DMS53 treated with DMSO at 0.1 percent for 48 hours (cell line): ENCODE measurements at regions not wholly inside any gene's neighbourhood (a gene's known extent, or its start where the extent isn't known, plus 50 kb on each side); places are given as distances from the start of the nearest gene placed in this dataset.
"Not testable (repeated sequence)": the region's sequence is repeated elsewhere in the genome, so short reads cannot be mapped to it uniquely, and the experiment has no call there.

Experiments used
- DNase-seq: peaks from one replicate; lab custom pipeline; 2025; ENCODE audit not compliant: unreplicated experiment; lab: John Stamatoyannopoulos, UW

DNA sequence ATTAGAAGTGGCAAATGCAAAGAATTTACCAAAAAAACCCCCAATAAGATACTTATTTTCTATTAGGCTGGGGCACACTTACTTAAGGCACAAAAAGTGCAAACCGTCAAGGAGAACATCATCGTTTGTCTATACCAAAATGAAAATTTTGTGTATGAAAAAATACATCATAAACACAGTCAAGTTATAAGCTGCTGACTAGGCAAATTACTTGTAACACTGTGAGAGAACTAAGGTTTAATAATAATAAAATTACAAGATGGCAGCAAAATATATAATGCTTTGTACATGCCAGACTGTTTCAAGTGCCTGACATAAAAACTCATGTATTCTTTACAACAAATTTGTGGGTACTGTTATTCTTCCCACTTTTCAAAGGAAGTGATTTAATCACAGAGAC lies 297.2 kb upstream of the CRBN start:
- DNase-seq: no peak

DNA sequence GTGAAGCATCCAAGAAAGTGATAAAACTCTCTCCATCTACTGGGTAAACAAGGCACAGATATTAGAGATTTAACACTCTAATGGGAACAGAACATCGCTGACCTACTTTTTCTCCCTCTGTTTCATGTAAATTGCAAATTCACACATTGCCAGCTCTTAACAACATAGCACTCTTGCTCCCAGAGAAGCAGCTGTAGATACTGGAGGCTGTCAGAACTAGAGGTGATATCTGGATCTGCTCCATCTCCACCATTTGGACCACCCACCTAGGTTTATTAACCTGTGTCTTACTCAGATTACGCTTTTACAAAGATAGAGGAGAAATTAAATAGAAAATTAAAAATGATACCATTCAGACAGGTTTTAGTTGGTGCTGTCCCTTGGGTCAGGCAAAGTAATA lies 289.1 kb upstream of the CRBN start:
- DNase-seq: no peak

DNA sequence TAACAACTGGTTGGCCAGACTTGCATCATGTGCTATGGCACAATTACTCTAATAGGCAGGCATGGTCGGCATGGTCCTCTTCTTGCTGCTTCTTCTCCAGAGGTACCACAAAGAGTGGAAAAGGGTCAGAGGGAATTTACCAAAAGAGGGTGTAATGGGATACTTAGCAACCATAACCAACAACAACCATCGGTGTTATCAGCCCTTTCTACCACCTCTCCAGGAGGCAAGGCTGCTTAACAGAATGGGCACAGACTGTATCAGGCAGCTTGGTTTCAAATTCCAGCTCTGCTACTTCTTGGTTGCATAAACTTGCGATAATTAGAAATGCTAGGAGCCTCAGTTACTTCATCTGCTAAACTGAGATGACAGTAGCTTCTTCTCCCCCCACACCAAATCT lies 284.6 kb upstream of the CRBN start:
- no peak for DNase-seq

DNA sequence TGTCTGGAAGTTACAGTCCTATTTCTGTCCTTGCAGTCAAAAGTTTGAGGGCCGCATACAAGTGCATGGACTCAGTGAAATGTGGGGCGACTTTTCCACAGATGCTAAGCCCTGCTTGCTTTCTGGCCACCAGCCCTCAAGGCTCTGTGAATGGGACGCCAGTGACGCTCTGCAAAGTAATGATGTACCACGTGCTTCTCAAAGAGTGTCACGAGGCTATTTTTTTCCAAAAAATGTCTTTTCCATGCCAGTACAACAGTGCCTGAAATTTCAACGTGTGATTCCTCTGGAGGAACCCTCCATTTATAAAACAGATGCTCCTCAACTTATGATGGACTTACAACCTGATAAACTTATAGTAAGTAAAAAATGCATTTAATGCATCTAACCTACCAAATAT lies 281.8 kb upstream of the CRBN start:
- no peak for DNase-seq

DNA sequence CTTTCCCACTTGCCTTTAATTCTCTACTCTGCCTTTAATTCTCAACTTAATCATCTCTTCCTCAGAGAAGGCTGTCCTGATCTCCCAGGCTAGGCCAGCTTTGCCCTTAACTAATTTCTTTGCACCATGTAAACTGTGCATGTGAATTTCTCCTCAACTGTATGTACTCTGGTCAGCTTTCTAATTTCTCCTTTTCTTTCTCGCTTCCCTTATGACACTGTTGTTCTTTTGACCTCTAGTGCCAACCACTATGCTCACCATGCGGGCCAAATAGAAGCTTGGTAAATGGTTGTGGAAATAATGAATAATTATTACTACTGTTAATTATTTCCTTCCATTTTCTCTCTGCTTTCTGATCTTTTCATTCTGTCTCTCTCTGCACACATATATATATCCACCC lies 269.0 kb upstream of the CRBN start:
- no peak for DNase-seq

DNA sequence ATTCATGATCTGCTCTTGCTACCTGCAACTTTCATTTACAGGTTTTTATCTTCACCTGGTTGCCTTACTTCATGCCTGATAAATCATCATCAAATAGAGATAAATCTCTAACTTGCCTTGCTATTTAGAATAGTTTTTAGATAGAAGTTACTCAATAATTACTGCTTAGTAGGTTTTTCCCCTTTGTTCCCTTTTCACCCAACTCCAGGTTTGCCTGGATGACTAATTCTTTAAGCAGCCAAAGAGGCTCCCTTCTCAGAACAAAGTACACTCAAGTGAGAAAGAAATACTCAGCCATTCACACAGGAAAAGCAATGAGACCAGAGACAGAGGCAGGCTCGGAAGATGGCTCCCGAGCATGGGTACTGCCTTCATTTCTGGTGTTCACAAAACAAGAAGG lies 268.1 kb upstream of the CRBN start:
- no peak for DNase-seq

DNA sequence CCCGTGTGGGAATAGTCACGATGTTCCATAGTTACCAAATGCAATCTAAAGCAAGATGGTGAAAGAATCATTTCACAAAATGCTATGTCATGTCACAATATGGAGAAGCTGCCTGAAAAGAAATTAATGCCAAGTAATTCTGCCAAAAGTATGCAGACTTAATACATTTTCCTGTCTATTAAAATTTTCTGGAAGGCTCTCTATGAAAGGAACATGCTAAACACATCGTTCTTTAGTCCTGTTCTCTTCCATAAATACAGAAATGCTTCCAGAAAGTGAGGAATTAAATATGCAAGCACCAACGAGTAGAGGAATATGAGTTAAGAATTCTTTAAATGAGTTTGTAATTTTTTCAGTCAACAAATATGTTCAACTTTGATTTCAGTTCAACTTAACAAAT lies 266.8 kb upstream of the CRBN start:
- no peak for DNase-seq

DNA sequence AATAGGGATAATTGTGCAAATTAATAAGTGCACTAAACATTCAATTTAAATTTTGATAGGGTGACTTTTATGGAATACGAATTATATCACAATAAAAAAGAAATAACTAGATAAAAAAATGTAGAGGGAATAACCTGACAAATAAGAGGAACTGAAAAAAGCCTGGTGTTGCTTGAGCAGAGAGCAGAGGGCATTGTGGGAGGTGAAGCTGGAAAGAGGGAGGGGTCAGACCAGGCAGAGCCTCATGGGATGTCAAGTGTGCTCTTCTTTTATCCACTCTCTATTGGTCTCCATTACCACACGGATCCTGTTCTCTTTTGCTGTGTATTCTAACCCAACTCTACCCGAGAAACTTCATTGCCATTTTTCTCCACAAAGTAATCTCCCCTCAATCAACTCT lies 264.0 kb upstream of the CRBN start:
- DNase-seq: no peak

DNA sequence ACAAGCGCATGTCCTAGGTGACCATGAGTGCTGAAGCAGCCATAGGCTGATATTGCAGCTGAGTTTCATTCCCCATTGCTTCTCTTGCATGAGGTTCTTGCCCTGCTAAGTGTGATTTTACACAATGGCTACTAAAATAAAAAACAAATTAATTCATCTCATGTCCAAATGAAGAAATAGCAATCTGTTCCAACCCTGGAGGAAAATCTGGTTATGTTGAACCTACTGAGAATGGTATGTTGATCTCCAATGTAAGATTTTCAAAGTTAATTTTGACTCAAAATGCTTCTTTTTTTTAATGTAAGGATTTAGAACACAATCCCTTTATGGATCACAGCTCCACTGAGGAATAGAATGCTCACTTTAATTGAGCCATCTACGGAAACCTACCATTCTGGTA lies 254.2 kb upstream of the CRBN start:
- DNase-seq: no peak

DNA sequence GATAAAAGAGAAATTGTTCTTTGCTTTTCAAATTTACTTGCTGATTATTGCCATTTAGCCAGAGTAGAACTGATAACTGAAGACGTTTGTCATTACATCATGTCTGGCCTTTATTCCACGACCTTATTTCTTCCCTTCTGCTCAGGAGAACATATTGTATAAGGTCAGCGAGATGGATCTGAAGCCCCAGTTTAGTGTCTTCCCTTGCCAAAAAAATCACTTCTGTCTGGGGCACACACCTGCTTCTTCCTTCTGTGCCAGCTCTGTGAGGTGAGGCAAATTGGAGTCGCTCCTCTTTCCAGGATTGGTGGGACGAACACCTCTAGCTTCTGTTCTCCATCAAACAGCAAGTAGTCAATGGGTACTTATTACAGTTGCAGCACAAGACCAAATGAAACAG lies 250.3 kb upstream of the CRBN start:
- no peak for DNase-seq

DNA sequence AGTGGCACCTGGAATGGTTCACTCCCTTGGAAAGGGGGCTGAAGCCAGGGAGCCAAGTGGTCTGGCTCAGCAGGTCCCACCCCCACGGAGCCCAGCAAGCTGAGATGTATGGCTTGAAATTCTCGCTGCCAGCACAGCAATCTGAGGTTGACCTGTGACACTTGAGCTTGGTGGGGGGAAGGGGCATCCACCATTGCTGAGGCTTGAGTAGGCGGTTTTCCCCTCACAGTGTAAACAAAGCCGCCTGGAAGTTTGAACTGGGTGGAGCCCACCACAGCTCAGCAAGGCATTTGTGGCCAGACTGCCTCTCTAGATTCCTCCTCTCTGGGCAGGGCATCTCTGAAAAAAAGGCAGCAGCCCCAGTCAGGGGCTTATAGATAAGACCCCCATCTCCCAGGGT lies 228.2 kb upstream of the CRBN start:
- DNase-seq: not testable (repeated sequence)

DNA sequence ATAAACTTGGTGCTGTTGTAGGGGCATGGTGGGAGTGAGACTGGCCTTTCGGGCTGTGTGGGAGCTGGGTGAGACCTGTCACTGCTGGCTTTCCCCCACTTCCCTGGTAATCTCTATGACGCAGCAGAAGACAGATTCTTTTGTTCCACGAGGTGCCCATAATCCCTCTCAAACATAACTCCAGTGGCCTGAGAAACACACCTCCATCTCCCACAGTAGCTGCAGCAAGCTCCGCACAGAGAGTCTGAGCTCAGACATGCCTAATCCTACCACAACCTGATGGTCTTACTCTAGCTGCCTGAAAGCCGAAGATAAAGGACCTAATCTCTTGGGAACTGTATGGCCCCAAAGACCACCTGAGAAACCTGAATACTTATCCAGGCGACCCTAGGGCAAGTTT lies 225.6 kb upstream of the CRBN start:
- no peak for DNase-seq

DNA sequence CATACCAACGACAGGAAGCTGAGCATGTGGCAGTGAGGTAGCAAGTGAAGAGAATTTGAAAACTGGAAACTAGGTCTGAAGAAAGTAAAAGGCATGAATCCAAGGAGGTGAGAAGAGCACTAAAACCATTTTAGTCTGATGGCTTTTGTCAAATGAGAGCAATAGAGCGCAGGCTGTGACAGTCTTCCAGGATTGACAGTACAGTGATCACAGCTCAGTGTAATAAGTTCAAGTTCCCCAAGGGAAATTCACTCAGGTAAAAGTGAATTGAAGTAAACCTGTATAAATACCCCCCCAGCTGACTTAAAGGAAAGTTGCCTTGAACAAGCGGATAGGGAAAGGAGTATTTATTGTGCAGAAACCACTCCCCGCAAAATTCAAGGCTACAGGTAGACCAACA lies 224.2 kb upstream of the CRBN start:
- DNase-seq: no peak

DNA sequence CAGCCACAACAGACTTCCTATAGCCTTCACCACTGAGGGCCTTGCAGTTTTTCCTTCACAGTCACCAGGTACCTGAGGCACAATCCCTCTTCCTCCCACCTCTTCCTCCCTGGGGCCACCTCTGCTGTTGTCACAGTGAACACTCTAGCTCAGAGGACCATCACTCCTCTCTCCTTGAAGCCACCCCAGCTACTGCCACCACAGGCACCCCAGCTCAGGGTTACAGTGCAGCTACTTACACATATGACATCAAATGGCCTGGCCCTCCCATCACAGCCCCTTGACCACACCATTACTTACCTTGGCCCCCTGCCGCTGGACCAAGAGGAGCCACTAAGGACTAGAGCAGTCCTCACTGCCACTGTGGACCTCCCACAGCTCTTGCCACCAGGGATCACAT lies 213.5 kb upstream of the CRBN start:
- DNase-seq: no peak

DNA sequence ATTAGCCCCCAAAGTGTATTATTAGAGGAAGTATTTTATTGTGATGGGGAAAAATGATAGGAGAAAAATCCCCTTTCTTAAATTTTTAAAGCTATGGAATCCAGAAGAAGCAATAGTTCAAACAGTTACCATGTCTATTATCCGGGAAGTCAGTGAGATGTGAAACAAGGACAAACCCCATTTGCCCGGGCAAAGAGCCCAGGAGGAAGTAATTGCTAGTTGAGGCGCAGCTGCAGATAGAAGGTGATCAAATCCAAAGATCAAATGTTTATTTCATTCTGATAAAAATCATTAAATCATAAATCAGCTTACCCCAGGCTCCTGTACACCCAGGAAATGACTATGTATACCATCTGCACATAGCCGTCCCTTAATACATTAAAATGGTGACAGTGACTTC lies 204.0 kb upstream of the CRBN start:
- DNase-seq: no peak

DNA sequence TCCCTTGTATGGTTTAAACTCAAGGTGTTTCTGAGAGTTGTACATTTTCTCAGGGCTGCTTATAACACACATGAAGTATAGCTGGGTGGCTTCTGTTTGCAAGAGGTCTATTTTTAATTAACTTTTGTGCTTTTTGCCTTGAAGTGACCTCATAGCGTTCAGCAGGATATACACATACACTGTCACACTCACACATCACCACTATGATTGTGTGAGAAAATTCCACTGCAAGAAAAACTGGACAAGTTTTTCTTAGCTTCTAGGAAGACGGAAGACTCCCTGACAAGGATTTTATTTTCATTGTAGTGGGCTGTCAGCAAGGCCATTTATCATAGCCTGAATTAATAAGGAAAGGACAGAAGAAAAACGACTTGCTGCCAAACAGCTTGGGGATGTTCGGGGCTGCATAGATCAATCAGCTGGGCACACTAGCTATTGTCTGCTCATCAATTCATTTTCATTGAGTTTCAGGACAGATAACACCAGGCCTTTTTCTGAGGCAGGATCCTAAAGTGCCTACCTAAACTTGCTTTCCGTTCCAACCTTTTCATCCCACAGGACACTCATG lies 192.8 kb upstream of the CRBN start:
- DNase-seq: no peak

DNA sequence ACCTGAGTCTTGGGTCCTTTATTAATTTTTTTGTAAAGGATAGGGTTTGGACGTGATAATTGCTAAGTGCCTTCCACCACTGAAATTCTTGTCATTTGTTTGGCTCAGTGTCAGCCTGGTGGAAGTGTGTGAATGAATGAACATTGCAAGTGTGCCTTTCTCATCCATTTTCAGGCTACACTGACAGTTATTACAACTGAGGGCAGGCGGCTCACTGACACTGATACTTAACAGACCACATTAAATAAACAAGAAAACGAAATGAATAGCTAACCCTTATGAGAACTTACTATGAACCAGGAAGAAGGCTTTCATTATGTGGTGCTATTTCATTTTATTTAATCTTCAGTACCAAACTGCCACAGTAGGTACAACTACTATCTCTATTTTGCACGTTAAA lies 188.8 kb upstream of the CRBN start:
- DNase-seq: no peak

DNA sequence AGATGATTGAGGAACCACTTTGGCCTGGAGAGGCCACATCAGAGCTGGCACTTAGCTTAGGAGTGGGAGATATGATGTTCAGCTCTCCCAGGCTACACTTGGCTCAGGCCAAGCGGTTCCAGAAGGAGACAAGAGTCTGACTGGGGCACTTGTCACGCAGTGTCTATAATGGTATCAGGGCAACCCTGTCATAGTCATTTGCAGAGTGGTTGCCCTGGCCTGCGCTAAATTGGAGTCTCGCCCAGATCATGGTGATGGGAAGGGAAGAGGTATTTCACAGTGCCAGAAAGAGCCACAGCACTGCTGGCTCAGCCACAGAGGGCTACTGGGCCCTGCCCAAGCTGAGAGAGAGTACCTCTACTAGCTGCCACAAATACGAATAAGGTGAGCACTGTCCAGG lies 186.9 kb upstream of the CRBN start:
- no peak for DNase-seq

DNA sequence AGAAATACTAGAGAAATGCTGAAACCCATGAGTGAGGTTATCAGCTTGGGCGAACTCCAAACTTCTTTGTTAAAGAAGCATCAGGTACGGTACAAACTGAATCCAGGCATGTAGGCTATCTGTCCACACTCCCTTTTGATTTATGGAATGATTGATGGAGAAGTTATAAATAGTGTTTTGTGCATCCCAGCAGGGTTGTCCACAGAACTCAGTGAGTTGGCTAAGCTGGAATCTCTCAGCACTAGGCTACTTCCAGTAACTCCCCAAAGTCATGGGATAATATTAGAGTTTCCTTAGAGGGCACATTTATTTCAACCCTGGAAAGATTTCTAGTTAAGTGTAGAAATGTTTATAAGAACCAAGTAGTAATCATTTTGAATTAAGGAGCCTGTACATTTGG lies 186.2 kb upstream of the CRBN start:
- no peak for DNase-seq

DNA sequence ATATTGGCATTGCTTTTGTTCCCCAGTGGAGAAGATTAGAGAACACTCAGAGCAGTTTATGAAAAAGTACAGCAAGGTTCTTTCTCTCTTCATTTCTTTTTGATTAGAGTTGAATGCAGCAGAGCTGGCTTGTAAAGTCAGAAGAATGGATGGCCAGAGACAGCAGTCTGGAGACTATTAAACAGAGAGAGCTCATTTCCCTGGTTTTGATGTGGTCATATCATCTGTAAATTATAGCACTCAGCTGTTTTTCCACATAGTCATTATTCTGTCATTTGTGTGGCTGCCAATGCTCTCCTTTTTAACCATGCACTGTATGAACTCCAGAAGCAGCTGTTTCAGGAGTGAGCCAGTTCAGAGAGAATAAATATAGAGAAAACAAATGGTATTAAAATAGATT lies 177.4 kb upstream of the CRBN start:
- no peak for DNase-seq

DNA sequence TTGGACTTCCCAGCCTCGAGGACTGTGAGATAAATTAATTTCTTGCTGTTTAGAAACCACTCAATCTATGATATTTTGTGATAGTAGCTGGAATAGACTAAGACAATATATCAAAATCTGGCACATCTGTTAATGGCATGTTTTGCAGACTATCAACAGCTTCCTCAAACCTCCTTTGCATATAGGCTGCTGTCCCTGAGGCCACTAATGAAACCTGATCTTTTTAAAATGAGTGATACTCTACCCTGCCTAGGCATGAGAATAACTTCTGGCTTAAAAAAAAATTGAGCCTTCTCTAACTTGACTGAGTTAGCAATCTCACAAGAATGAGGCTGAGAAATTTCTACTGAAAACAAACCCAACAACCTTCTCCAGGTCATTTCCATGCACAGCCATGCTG lies 176.0 kb upstream of the CRBN start:
- no peak for DNase-seq

DNA sequence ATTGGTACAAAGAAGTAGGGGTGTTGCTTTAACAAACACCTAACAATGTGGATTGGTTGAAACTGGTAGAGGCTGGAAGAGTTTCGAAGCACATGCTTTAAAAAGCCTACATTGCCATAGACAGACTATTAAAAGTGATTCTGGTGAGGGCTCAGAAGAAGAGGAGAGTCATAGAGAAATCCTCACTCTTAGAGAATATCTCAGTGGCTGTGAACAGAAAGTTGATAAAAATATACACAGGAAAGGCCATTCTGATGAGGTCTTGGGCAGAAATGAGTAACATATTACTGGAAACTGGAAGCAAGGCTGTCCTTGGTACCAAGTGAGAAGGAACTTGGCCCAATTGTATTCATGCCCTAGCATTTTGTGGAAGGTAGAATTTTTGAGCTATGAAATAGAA lies 173.7 kb upstream of the CRBN start:
- no peak for DNase-seq

DNA sequence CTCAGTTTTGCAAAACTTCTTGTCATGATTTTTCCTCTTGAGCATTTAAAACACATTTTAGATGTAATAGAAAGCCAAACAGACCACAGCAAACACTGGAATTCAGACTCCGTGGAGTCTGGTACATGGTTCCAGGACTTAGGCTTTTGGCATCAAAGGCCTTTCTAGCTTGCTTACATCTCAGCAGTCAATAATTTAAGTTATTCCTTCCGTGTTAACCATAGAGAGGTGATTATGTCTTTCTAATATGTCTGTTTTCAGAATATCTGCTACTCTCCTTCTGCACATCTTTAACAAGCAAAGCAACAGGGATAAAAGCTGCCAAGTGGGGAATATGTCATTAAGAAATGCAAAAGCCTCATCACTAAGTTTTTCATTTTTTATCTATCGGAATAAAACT lies 171.7 kb upstream of the CRBN start:
- no peak for DNase-seq

DNA sequence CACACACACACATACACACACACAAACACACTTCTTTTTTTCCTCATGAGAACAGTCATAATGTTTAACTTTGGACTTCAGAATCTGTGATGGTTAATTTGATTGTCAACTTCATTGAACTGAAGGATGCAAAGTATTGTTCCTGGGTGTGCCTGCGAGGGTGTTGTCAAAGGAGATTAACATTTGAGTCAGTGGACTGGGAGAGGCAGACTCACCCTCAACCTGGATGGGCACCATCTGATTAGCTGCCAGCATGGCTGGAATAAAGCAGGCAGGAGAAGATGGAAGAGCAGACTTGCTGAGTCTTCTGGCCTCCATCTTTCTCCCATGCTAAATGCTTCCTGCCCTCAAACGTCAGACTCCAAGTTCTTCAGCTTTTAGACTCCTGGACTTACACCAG lies 167.6 kb upstream of the CRBN start:
- not testable (repeated sequence) for DNase-seq
